ENCODE measurements at regions not wholly inside any gene's neighbourhood (a gene's known extent, or its start where the extent isn't known, plus 50 kb on each side); places are given as distances from the start of the nearest gene placed in this dataset.

DNA sequence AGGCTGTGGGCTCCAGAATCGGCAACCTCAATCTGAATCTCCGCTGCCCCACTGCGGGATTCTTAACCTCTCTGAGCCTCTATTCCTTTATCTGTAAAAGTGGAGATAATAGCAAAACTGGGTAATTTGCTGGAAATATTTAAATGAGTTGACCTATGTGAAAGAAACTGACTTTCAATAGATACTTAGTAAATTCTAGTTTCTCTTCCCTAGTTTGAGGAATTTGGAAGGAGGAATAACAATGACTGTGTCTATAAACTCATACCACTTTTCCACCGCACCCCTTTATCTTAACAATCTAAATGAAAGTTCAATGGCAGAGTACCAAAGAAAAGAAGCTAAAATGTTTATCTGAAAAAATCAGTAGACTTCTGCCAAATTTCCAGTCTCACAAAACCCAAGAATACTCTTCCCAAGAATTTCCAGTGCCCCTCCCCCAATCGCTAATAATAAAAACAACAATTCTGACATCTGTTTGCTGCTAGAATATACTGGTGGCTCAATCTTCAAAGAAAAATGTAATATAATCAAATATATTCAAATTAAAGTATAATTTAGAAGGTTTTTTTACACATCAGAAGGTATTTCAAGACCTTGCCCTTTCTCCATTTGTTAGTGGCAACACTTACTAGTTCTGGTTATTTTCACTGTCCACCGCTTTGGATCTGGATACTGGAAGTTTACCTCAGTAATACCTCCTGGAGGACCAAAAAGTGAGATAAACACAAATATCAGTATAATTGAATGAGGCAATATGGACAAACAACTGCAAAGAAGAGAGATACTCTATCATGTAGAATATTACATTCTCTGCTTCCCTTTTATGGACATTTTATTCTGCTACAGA lies 171.2 kb downstream of the LTN1 start:
- TF ChIP-seq, protein P1, sequence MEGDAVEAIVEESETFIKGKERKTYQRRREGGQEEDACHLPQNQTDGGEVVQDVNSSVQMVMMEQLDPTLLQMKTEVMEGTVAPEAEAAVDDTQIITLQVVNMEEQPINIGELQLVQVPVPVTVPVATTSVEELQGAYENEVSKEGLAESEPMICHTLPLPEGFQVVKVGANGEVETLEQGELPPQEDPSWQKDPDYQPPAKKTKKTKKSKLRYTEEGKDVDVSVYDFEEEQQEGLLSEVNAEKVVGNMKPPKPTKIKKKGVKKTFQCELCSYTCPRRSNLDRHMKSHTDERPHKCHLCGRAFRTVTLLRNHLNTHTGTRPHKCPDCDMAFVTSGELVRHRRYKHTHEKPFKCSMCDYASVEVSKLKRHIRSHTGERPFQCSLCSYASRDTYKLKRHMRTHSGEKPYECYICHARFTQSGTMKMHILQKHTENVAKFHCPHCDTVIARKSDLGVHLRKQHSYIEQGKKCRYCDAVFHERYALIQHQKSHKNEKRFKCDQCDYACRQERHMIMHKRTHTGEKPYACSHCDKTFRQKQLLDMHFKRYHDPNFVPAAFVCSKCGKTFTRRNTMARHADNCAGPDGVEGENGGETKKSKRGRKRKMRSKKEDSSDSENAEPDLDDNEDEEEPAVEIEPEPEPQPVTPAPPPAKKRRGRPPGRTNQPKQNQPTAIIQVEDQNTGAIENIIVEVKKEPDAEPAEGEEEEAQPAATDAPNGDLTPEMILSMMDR (IDR thresholded peaks at IDR 0.05; ENCODE audit: low read length, missing control alignments): no peak
- no peak for DNase-seq (ENCODE audit: low read depth)

DNA sequence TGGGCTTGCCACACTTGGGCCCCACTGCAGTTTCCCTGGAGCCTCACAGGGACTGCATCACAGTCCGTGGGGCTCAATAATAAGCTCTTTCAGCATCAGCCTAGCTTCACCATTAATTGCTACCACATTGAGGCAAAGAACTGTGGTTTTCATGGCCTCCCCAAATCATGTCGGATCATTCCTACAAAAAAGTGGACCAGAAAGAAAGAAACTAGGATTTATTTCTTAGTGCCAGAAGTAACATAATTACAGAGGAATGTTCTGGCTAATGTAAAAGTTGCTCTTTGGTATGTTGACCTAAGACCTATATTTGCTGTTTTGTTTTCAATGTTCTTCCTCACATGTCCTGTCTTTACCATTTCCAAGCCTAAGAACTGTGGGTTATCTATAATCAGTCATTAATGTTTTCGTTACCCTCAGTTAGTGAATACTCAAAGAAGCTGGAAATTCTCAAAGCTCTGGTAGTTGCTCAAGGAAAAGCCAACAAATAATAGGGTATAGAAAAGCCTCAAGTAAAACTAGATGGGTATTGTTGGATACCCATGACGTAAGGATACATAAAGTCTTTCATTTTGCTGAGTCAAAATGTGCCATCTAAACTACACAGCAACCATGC lies 173.9 kb downstream of the LTN1 start:
- H3K4me3 ChIP-seq (replicated peaks; ENCODE audit: low read depth, low read length): no peak overlapping the region
- DNase-seq (ENCODE audit: low read depth): peak; percentile 37
- TF ChIP-seq, protein P1 (IDR thresholded peaks at IDR 0.05; ENCODE audit: low read length, missing control alignments): no peak

More for the DNA sequence above, 171.2 kb downstream of the LTN1 start:
- H3K4me3 ChIP-seq (replicated peaks; ENCODE audit: low read depth, low read length): no peak overlapping the region

DNA sequence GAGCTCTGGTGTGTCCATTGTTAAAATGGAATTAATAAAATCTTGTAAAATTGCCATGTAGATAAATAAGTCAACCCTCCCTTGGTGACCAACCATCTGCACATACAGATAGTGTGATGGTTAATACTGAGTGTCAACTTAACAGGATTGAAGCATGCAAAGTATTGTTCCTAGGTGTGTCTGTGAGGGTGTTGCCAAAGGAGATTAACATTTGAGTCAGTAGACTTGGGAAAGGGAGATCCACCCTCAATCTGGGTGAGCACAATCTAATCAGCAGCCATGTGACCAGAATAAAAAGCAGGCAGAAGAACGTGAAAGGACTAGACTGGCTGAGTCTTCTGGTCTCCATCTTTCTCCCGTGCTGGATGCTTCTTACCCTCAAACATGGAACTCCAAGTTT lies 174.8 kb downstream of the LTN1 start:
- TF ChIP-seq, protein P1 (IDR thresholded peaks at IDR 0.05; ENCODE audit: low read length, missing control alignments): no peak
- no peak for DNase-seq (ENCODE audit: low read depth)
- no peak overlapping the region for H3K4me3 ChIP-seq (replicated peaks; ENCODE audit: low read depth, low read length)

DNA sequence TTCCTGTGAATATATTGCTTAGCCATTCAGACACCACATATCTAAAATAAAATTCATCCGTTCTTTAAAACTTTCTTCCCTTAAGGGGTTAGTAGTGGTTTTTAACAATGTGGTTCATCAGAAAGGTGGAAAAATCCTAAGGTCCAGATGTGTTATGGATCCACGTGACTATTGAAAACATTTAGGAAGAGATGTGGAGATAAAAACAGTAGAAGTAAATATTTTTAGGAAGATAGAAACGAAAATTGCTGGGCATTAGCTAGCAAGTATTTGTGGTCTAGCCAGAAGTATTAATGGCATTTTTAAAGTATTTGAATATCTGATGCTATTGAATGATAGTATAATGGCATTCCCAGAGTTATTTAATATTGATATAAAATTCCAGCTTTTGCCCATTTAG lies 180.8 kb downstream of the LTN1 start:
- DNase-seq (ENCODE audit: low read depth): no peak
- no peak overlapping the region for H3K4me3 ChIP-seq (replicated peaks; ENCODE audit: low read depth, low read length)
- TF ChIP-seq, protein P1 (IDR thresholded peaks at IDR 0.05; ENCODE audit: low read length, missing control alignments): no peak

DNA sequence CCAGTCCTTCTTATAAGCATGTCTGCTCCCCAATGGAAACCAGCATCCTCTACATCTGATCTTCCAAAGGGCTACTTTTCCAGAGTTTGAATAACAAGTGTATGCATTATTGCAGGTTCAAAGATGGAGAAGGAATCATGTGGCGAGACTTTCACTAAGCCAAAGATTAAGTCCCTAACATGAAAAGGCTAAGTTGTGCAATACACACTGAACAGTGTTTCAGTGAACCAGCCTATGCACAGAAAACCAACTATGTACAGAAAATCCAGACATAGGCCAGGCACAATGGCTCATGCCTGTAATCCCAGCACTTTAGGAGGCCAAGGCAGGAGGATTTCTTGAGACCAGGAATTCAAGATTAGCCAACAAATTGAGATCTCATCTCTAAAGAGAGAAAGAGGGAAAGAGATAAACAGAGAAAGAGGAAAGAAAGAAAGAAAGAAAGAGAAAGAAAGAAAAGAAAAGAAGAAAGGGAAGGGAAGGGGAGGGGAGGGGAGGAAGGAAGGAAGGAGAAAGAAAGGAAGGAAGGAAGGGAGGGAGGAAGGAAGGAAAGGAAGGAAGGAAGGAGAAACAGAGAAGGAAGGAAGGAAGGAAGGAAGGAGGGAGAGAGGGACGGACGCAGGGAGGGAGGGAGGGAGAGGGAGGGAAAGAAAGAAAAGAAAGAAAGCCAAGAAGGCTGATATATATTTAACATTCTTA lies 181.7 kb downstream of the LTN1 start:
- TF ChIP-seq, protein P1 (IDR thresholded peaks at IDR 0.05; ENCODE audit: low read length, missing control alignments): no peak
- DNase-seq (ENCODE audit: low read depth): no peak
- no peak overlapping the region for H3K4me3 ChIP-seq (replicated peaks; ENCODE audit: low read depth, low read length)

DNA sequence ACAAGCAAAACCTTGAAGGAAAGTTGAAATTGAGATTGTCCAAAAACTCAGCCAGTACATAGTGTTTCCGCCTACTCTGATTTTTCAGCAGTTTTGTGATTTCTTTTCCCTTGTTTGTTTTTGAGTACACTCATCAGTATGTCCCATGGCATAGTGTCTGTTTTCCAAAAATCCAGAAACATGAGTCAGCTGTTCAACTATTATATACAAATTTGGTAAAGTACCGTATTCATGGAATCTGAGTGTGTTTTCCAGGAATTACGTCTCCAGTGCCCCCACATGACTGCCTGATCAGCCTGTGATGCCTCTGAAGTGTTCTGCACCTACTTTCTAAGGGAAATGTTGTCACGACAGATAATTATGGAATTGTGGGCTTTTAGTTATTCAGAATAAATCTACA lies 186.8 kb downstream of the LTN1 start:
- DNase-seq (ENCODE audit: low read depth): peak; percentile 97
- TF ChIP-seq, protein P1 (IDR thresholded peaks at IDR 0.05; ENCODE audit: low read length, missing control alignments): no peak
- no peak overlapping the region for H3K4me3 ChIP-seq (replicated peaks; ENCODE audit: low read depth, low read length)
